ENCODE measurements at regions not wholly inside any gene's neighbourhood (a gene's known extent, or its start where the extent isn't known, plus 50 kb on each side); places are given as distances from the start of the nearest gene placed in this dataset.

DNA sequence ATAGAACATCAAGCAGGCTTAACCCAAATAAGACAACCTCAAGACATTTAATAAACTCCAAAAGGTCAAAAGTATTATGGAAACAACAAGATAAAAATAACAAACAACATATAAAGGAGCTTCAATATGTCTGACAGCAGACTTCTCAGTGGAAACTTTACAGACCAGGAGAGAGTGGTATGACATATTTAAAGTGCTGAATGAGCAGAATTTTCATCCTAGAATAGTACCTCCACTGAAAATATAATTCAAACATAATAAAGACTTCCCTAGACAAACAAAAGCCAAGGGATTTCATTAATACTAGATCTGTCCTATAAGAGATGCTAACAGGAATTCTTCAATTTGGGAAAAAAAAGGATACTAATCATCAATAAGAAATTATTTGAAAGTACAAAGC is 1005.0 kb downstream of the TMTC2 start:
- H3K9ac ChIP-seq (ENCODE audit: low read depth in 1 of 3, low read length in 3 of 3): no peak overlapping the region
- peaks cover 0 to 3% (median 2%) of the 10 kb centered on the region in 3 donors for H3K9me3 ChIP-seq (ENCODE audit: control insufficient read depth in 3 of 3, low read length in 3 of 3)
- no peak overlapping the region for H3K27ac ChIP-seq (ENCODE audit: low read depth, low read length)
- no peaks in the 10 kb centered on the region for H3K36me3 ChIP-seq (ENCODE audit: control insufficient read depth in 3 of 3, insufficient read depth in 3 of 3, low read length in 3 of 3)
- no peaks in the 10 kb centered on the region for H3K4me1 ChIP-seq (ENCODE audit: control insufficient read depth in 3 of 3, insufficient read depth in 3 of 3, low read length in 3 of 3)
- H3K27me3 ChIP-seq (ENCODE audit: control insufficient read depth in 3 of 3, insufficient read depth in 3 of 3, low read length in 3 of 3): no peaks in the 10 kb centered on the region
- H3K4me3 ChIP-seq (ENCODE audit: low read length in 3 of 3): no peak overlapping the region

DNA sequence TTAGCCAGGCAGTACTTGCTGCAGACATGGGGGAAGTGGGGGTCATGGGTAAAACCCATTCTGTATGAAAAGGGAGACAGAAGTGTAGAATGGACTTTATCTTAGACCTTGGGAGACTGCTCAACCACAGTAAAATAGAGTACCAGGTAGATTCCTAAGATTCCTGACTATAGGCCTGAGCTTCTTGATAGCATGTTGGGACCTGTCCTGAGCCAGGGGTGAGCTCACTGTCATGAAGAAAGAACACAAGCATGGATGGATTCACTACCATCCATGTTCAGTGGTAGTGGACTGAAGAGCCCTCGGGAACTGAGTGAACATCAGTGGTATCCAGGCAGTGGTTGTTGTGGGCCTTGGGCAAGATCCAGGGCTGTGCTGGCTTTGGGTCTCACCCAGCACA is 1003.8 kb downstream of the TMTC2 start:
- Histone ChIP-seq H3K27me3 (ENCODE audit: control insufficient read depth in 3 of 3, insufficient read depth in 3 of 3, low read length in 3 of 3) (no peaks in the 10 kb centered on the region), H3K4me3 (ENCODE audit: low read length in 3 of 3) (no peak overlapping the region), H3K36me3 (ENCODE audit: control insufficient read depth in 3 of 3, insufficient read depth in 3 of 3, low read length in 3 of 3) (no peaks in the 10 kb centered on the region), H3K27ac (ENCODE audit: low read depth, low read length) (no peak overlapping the region), H3K9ac (ENCODE audit: low read depth in 1 of 3, low read length in 3 of 3) (no peak overlapping the region), H3K4me1 (ENCODE audit: control insufficient read depth in 3 of 3, insufficient read depth in 3 of 3, low read length in 3 of 3) (no peaks in the 10 kb centered on the region), H3K9me3 (ENCODE audit: control insufficient read depth in 3 of 3, low read length in 3 of 3) (peaks cover 0 to 3% (median 2%) of the 10 kb centered on the region in 3 donors)

DNA sequence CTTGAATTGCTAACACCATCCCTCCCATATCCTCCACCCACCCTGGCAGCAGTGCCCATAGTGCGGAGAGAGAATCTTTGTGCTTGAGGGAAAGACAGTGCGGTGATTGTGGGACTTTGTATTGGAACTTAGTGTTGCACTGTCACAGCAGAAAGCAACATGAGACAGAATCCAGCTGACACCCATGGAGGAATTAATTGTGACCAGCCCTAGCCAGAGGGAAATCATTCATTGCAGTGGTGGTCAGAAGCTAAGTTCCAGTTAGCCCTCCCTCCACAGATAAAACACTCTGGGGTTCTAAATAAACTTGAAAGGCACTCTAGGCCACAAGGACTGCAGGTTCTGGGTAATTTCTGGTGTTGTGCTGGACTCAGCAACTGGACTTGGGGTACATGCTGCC is 1002.6 kb downstream of the TMTC2 start:
- Histone ChIP-seq H3K4me1 (ENCODE audit: control insufficient read depth in 3 of 3, insufficient read depth in 3 of 3, low read length in 3 of 3) (no peaks in the 10 kb centered on the region), H3K36me3 (ENCODE audit: control insufficient read depth in 3 of 3, insufficient read depth in 3 of 3, low read length in 3 of 3) (no peaks in the 10 kb centered on the region), H3K27me3 (ENCODE audit: control insufficient read depth in 3 of 3, insufficient read depth in 3 of 3, low read length in 3 of 3) (no peaks in the 10 kb centered on the region), H3K9me3 (ENCODE audit: control insufficient read depth in 3 of 3, low read length in 3 of 3) (peaks cover 2 to 3% (median 2%) of the 10 kb centered on the region in 3 donors), H3K9ac (ENCODE audit: low read depth in 1 of 3, low read length in 3 of 3) (no peak overlapping the region), H3K27ac (ENCODE audit: low read depth, low read length) (no peak overlapping the region), H3K4me3 (ENCODE audit: low read length in 3 of 3) (no peak overlapping the region)

DNA sequence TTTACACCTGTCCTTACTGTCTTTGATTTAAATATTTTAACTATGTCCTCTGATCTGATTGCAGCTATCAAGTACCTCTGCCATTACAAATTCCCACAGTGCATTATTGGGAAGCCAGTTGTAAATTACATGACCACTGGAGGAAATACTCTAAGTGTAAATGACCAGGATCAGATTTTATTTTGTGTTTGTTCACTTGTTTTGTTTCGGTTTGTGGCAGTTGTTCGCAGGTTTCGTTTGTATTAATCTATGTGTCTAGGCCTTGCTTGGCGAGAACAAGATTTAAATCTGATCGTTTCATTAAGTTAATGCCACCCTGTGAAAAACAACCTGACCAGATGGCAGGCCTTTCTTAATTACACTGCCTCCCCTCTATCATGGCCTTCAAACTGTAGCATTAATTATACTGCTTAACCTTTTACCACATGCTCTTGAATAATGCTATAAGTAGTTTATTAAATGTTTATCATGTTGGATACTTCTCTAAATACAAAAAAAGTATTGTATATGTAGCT is 990.1 kb downstream of the TMTC2 start:
- H3K27me3 ChIP-seq (ENCODE audit: control insufficient read depth in 3 of 3, insufficient read depth in 3 of 3, low read length in 3 of 3): no peaks in the 10 kb centered on the region
- H3K4me3 ChIP-seq (ENCODE audit: low read length in 3 of 3): no peak overlapping the region
- H3K9me3 ChIP-seq (ENCODE audit: control insufficient read depth in 3 of 3, low read length in 3 of 3): no peaks in the 10 kb centered on the region
- no peak overlapping the region for H3K9ac ChIP-seq (ENCODE audit: low read depth in 1 of 3, low read length in 3 of 3)
- no peaks in the 10 kb centered on the region for H3K36me3 ChIP-seq (ENCODE audit: control insufficient read depth in 3 of 3, insufficient read depth in 3 of 3, low read length in 3 of 3)
- H3K27ac ChIP-seq (ENCODE audit: low read depth, low read length): no peak overlapping the region
- H3K4me1 ChIP-seq (ENCODE audit: control insufficient read depth in 3 of 3, insufficient read depth in 3 of 3, low read length in 3 of 3): no peaks in the 10 kb centered on the region

DNA sequence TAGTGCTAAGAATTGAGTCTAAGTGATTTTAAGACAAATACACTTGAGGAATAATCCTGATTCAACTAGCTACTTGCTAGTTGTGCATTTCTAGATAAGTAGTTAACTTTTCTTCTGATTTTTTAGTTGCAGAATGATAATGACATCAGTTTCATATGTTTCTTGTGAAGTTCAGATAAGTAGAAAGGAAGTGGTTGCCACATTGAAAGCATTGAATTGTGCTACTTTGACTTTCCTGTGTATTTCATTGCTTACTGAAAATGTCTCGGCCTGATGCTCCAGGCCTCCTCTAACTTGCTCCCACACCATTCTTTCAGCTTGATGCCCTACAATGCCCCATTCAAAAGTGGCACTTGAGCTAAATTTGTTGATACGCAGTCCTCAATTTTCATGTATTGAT is 980.0 kb downstream of the TMTC2 start:
- no peaks in the 10 kb centered on the region for H3K9me3 ChIP-seq (ENCODE audit: control insufficient read depth in 3 of 3, low read length in 3 of 3)
- no peak overlapping the region for H3K4me3 ChIP-seq (ENCODE audit: low read length in 3 of 3)
- no peak overlapping the region for H3K27ac ChIP-seq (ENCODE audit: low read depth, low read length)
- no peak overlapping the region for H3K9ac ChIP-seq (ENCODE audit: low read depth in 1 of 3, low read length in 3 of 3)
- H3K4me1 ChIP-seq (ENCODE audit: control insufficient read depth in 3 of 3, insufficient read depth in 3 of 3, low read length in 3 of 3): no peaks in the 10 kb centered on the region
- H3K36me3 ChIP-seq (ENCODE audit: control insufficient read depth in 3 of 3, insufficient read depth in 3 of 3, low read length in 3 of 3): no peaks in the 10 kb centered on the region
- no peaks in the 10 kb centered on the region for H3K27me3 ChIP-seq (ENCODE audit: control insufficient read depth in 3 of 3, insufficient read depth in 3 of 3, low read length in 3 of 3)

DNA sequence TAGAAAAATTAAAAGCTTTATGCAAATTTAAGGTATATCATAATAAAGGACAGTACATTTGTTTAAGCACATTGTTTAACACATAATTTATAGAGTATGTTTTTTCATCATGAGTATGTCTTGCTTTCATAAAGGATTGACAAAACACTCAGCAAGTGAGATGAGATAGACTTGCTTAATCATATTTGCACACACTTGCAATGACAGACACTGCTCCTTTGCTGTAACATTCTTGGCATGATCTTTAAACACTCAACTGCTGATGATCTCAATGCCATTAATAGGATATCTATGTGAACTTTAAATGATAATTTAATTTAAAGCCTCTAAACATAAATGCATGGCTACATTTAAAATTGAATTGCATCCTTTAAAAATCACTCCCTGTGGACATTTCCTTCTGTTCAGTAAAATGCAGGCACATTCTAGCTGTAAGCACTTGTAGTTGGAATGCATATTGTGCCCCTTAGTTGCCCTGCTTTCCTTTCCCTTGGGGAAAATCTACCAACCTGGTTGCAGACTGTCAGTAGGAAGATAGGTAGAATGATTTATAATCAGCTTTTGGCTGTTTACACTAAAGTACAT is 979.0 kb downstream of the TMTC2 start:
- H3K36me3 ChIP-seq (ENCODE audit: control insufficient read depth in 3 of 3, insufficient read depth in 3 of 3, low read length in 3 of 3): no peaks in the 10 kb centered on the region
- H3K27me3 ChIP-seq (ENCODE audit: control insufficient read depth in 3 of 3, insufficient read depth in 3 of 3, low read length in 3 of 3): no peaks in the 10 kb centered on the region
- no peaks in the 10 kb centered on the region for H3K4me1 ChIP-seq (ENCODE audit: control insufficient read depth in 3 of 3, insufficient read depth in 3 of 3, low read length in 3 of 3)
- no peak overlapping the region for H3K9ac ChIP-seq (ENCODE audit: low read depth in 1 of 3, low read length in 3 of 3)
- no peak overlapping the region for H3K4me3 ChIP-seq (ENCODE audit: low read length in 3 of 3)
- H3K27ac ChIP-seq (ENCODE audit: low read depth, low read length): no peak overlapping the region
- no peaks in the 10 kb centered on the region for H3K9me3 ChIP-seq (ENCODE audit: control insufficient read depth in 3 of 3, low read length in 3 of 3)

DNA sequence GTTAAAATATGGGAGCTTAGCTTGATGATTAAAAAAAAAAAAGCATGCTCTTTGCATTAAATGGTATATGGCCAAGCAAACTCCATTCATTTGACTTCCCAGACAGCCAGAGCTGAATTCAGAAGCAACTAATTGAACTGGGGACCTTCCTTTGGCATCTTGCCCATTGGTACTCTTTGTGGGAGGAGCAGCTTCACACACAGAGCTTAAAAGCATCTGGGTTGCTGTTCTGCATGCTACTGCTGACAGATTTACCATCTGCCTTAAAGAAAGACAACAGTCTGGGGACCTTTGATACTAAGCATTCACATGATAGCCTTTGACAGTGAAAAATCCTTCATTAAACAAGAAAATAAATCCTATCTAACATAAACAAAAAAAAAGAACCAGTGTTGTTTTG is 977.9 kb downstream of the TMTC2 start:
- no peaks in the 10 kb centered on the region for H3K9me3 ChIP-seq (ENCODE audit: control insufficient read depth in 3 of 3, low read length in 3 of 3)
- no peaks in the 10 kb centered on the region for H3K36me3 ChIP-seq (ENCODE audit: control insufficient read depth in 3 of 3, insufficient read depth in 3 of 3, low read length in 3 of 3)
- H3K4me3 ChIP-seq (ENCODE audit: low read length in 3 of 3): no peak overlapping the region
- no peaks in the 10 kb centered on the region for H3K4me1 ChIP-seq (ENCODE audit: control insufficient read depth in 3 of 3, insufficient read depth in 3 of 3, low read length in 3 of 3)
- H3K27ac ChIP-seq (ENCODE audit: low read depth, low read length): no peak overlapping the region
- no peaks in the 10 kb centered on the region for H3K27me3 ChIP-seq (ENCODE audit: control insufficient read depth in 3 of 3, insufficient read depth in 3 of 3, low read length in 3 of 3)
- H3K9ac ChIP-seq (ENCODE audit: low read depth in 1 of 3, low read length in 3 of 3): no peak overlapping the region

DNA sequence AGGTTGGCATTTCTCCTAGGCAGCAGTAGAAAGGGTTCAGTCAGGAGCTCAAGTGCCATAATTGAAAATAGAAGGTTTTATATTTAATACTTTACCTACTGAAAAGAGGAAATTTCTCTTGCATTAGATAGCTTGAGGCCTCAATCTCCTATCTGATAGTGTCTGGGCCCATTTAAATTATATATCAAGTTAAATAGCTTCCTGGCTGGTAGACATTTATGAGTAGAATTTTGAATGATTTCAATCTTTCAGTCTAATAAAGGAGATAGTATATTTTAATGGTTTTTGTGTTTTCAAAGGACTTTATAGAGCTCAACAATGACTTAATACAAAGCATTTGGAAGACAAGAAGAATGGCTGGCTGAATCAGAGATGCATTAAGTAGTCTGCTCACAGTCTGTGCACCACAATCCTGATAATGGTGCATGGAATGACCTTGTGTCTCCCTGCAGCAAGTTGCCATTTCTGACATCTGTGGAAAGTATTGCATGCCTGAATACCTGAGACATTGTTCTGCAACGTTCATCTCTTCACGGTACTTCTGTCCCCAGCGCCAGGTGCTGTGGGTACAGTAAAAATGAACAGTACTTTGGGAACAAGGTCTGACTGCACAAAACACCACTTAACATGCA is 974.1 kb downstream of the TMTC2 start:
- no peak overlapping the region for H3K9ac ChIP-seq (ENCODE audit: low read depth in 1 of 3, low read length in 3 of 3)
- H3K27me3 ChIP-seq (ENCODE audit: control insufficient read depth in 3 of 3, insufficient read depth in 3 of 3, low read length in 3 of 3): no peaks in the 10 kb centered on the region
- H3K4me1 ChIP-seq (ENCODE audit: control insufficient read depth in 3 of 3, insufficient read depth in 3 of 3, low read length in 3 of 3): no peaks in the 10 kb centered on the region
- no peaks in the 10 kb centered on the region for H3K9me3 ChIP-seq (ENCODE audit: control insufficient read depth in 3 of 3, low read length in 3 of 3)
- H3K36me3 ChIP-seq (ENCODE audit: control insufficient read depth in 3 of 3, insufficient read depth in 3 of 3, low read length in 3 of 3): no peaks in the 10 kb centered on the region
- no peak overlapping the region for H3K4me3 ChIP-seq (ENCODE audit: low read length in 3 of 3)
- H3K27ac ChIP-seq (ENCODE audit: low read depth, low read length): no peak overlapping the region

DNA sequence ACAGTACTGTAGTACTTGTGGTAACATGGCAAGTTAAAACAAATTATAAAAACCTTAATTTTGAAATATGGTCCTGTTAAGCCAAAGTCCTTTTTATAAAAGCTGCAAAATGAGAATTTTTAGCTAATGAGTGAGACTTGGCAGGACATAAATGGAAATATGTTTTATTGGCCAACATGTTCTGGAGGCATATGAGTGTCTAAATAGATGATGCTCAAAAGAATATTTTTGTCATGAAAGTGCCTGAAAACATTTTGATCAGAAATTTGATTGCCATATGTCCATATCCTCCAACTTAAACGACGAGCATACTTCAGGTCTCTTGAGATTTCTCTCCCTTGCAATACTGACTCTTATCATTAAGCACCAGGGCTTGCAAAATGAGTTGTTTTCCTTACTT is 972.6 kb downstream of the TMTC2 start:
- Histone ChIP-seq H3K27me3 (ENCODE audit: control insufficient read depth in 3 of 3, insufficient read depth in 3 of 3, low read length in 3 of 3) (no peaks in the 10 kb centered on the region), H3K4me1 (ENCODE audit: control insufficient read depth in 3 of 3, insufficient read depth in 3 of 3, low read length in 3 of 3) (no peaks in the 10 kb centered on the region), H3K4me3 (ENCODE audit: low read length in 3 of 3) (no peak overlapping the region), H3K9ac (ENCODE audit: low read depth in 1 of 3, low read length in 3 of 3) (no peak overlapping the region), H3K9me3 (ENCODE audit: control insufficient read depth in 3 of 3, low read length in 3 of 3) (no peaks in the 10 kb centered on the region), H3K27ac (ENCODE audit: low read depth, low read length) (no peak overlapping the region), H3K36me3 (ENCODE audit: control insufficient read depth in 3 of 3, insufficient read depth in 3 of 3, low read length in 3 of 3) (no peaks in the 10 kb centered on the region)

DNA sequence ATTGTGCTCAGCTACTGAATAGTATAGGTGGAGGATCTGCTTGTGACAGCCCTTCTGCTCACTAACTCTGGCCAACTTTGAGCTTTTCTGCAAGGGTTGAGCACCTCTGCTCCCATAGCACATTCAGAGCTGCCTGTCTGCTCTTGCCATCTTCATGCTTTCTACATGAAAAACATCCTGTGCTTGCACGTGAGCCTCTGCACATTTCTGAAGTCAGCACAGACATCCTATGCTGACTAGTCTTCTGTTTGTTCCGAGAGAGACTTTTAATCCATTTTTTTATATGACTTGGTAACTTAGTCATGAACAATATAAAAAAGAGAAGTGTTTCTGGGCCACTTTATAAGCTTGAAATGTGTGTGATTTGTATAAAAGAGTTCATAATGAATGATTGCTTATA is 969.3 kb downstream of the TMTC2 start:
- Histone ChIP-seq H3K36me3 (ENCODE audit: control insufficient read depth in 3 of 3, insufficient read depth in 3 of 3, low read length in 3 of 3) (no peaks in the 10 kb centered on the region), H3K4me3 (ENCODE audit: low read length in 3 of 3) (no peak overlapping the region), H3K9ac (ENCODE audit: low read depth in 1 of 3, low read length in 3 of 3) (no peak overlapping the region), H3K4me1 (ENCODE audit: control insufficient read depth in 3 of 3, insufficient read depth in 3 of 3, low read length in 3 of 3) (no peaks in the 10 kb centered on the region), H3K27ac (ENCODE audit: low read depth, low read length) (no peak overlapping the region), H3K9me3 (ENCODE audit: control insufficient read depth in 3 of 3, low read length in 3 of 3) (peaks cover 0 to 3% (median 0%) of the 10 kb centered on the region in 3 donors), H3K27me3 (ENCODE audit: control insufficient read depth in 3 of 3, insufficient read depth in 3 of 3, low read length in 3 of 3) (no peaks in the 10 kb centered on the region)
